RWPE2 (cell line): ENCODE measurements at regions not wholly inside any gene's neighbourhood (a gene's known extent, or its start where the extent isn't known, plus 50 kb on each side); places are given as distances from the start of the nearest gene placed in this dataset.
A peak's percentile ranks its signal among the peaks of the same experiment; 100 is the strongest.

Experiments
- ATAC-seq: fragments of 200-7000 bp; cut with Tn5 transposase; 3 replicates; pipeline ENCODE4 v1.9.1; 2021; ENCODE audit warnings: low read depth
- DNase-seq: peaks from one replicate; pipeline ENCODE4 v3.0.0-alpha.2; 2020; ENCODE audit warnings: low spot score
- H3K27ac ChIP-seq: fragments of 450-650 bp; 2 replicates; pipeline ENCODE4 v1.5.1; 2017; ENCODE audit warnings: mild to moderate bottlenecking; ENCODE audit not compliant: poor library complexity, severe bottlenecking
- H3K27me3 ChIP-seq: fragments of 250-450 bp; sonication (Bioruptor Pico); 2 replicates; pipeline ENCODE4 v1.5.1; 2021; ENCODE audit warnings: mild to moderate bottlenecking, moderate library complexity; ENCODE audit not compliant: insufficient read depth, poor library complexity, severe bottlenecking
- H3K36me3 ChIP-seq: fragments of 250-450 bp; sonication (Bioruptor Pico); 2 replicates; pipeline ENCODE4 v1.5.1; 2020; ENCODE audit warnings: low read depth, mild to moderate bottlenecking, moderate library complexity
- H3K4me1 ChIP-seq: fragments of 250-450 bp; sonication (Bioruptor Pico); 2 replicates; pipeline ENCODE4 v1.5.1; 2021; ENCODE audit warnings: mild to moderate bottlenecking, moderate library complexity; ENCODE audit not compliant: insufficient read depth, poor library complexity, severe bottlenecking
- H3K4me3 ChIP-seq: fragments of 250-450 bp; sonication (Bioruptor Pico); 2 replicates; pipeline ENCODE4 v1.5.1; 2021; ENCODE audit warnings: mild to moderate bottlenecking, moderate library complexity; ENCODE audit not compliant: severe bottlenecking
- H3K9me3 ChIP-seq: fragments of 250-450 bp; sonication (Bioruptor Pico); 2 replicates; pipeline ENCODE4 v1.5.1; 2021; ENCODE audit warnings: mild to moderate bottlenecking, moderate library complexity; ENCODE audit not compliant: severe bottlenecking
- CTCF ChIP-seq: fragments of 450-650 bp; IDR thresholded peaks from one replicate; pipeline ENCODE4 v1.5.1; 2017; ENCODE audit warnings: mild to moderate bottlenecking, moderate library complexity; ENCODE audit not compliant: poor library complexity, severe bottlenecking

DNA sequence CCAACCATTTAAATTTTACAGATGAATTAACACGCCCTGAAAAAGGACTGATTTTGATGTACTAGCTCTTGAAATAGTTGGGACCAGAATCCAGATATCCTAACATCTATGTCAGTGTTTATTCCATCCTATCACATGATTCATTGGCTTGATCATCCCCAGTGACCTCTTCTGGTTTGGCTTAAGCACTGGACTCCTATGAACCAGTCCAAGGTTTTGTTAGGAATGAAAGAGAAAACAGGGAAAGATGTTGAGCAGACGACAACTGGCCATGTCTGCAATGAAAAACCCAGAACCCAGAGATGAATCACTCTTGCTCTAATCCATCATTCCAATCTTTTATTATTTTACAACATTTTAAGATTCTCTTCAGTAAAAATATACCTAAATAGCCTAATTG lies 1080.9 kb downstream of the SORCS1 start:
- no peaks in the 10 kb centered on the region for H3K9me3 ChIP-seq

DNA sequence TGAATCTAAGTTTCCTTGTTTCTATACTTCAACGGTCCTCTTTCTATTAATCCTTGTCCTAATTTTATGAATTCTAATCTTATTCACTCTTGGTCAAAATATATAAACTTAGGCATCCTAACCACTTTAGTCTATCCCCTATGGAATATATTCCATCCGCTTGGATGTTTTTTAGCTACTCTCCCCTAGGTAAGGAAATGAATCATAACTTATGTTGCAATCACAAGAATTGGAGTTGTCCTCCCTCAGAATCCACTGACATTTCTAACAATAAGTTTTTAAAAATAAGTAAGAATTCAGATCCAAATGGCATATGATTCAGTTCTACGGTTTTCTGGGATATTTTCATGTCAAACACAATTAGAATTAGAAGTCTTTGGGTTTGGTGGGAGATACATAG lies 1081.6 kb downstream of the SORCS1 start:
- no peaks in the 10 kb centered on the region for H3K27me3 ChIP-seq
- H3K27ac ChIP-seq: no peak overlapping the region
- TF ChIP-seq CTCF: no peak
- DNase-seq: no peak
- H3K4me1 ChIP-seq: no peaks in the 10 kb centered on the region
- ATAC-seq: peak; percentile 57; the same call in 2 of the 3 replicates
- H3K4me3 ChIP-seq: no peak overlapping the region
- H3K9me3 ChIP-seq: no peaks in the 10 kb centered on the region
- H3K36me3 ChIP-seq: no peaks in the 10 kb centered on the region

More for the DNA sequence above, 1080.9 kb downstream of the SORCS1 start:
- TF ChIP-seq CTCF: no peak
- no peaks in the 10 kb centered on the region for H3K36me3 ChIP-seq
- no peak for ATAC-seq
- H3K4me3 ChIP-seq: no peak overlapping the region
- H3K27ac ChIP-seq: no peak overlapping the region
- no peaks in the 10 kb centered on the region for H3K4me1 ChIP-seq
- DNase-seq: no peak
- H3K27me3 ChIP-seq: no peaks in the 10 kb centered on the region

DNA sequence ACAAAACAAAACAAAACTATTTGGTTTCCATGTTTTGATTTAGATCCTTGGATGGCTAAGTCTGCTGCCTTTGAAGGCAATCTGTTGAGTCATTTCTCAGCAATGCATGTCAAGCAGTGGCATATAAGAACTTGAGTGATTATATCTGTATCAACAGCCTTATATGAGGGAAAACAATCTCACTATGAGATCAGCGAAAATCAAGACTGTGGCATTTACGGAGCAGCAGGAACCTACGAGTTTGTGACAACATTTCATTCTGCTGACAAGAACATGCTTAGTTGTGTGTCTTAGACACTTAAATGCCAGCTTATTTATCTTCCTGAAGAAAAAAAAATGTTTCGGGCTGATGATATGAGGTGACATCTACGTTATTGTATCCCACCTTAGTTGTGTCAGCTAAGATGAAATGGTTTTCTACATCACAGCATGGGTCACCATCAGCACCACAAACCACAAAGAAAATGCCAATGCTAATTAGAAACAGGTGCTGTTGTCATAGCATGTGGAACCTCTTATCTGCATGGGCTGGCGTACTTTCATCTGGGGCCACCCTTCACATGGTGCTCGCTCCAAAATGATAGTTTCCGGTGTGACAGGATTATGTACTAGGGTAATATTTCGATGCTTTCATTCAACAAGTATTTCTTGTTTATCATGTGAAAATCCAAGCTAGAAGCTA lies 1085.5 kb downstream of the SORCS1 start:
- TF ChIP-seq CTCF: no peak
- ATAC-seq (peak; percentile 45; the same call in 1 of the 3 replicates), DNase-seq (no peak)
- no peak overlapping the region for H3K4me3 ChIP-seq
- H3K27me3 ChIP-seq: no peaks in the 10 kb centered on the region
- no peaks in the 10 kb centered on the region for H3K4me1 ChIP-seq
- no peaks in the 10 kb centered on the region; the same call in 1 of the 2 replicates for H3K36me3 ChIP-seq
- no peak overlapping the region for H3K27ac ChIP-seq
- no peaks in the 10 kb centered on the region for H3K9me3 ChIP-seq

DNA sequence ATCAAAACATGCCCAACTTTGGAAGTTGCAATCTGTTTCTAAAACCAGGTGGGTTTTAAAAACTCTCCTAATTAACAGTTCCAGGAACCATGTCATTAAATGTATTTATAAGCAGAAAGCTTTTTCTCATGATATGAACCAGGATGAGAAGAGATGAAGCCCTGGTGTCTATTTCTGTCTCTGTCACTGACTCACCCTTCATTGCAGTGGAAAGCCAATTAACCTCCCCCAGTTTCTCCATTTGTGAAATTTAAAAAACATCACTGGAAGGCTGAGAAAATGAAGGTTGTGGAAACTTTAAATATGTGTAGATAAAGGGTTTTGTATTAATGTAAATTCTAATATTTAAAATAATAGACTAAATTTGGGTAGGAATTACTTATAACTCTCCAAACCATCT lies 1088.0 kb downstream of the SORCS1 start:
- DNase-seq (no peak), ATAC-seq (no peak)
- Histone ChIP-seq H3K4me1 (no peaks in the 10 kb centered on the region), H3K36me3 (no peaks in the 10 kb centered on the region; the same call in 1 of the 2 replicates), H3K4me3 (no peak overlapping the region), H3K27ac (no peak overlapping the region), H3K27me3 (no peaks in the 10 kb centered on the region), H3K9me3 (no peaks in the 10 kb centered on the region)
- no peak for TF ChIP-seq CTCF

GRCh38 chr10:106053061-106053460 lies 1111.4 kb downstream of the SORCS1 start:
- no peak for ATAC-seq
- no peaks in the 10 kb centered on the region for H3K27me3 ChIP-seq

More at GRCh38 chr10:106053061-106053460, 1111.4 kb downstream of the SORCS1 start:
- no peaks in the 10 kb centered on the region for H3K36me3 ChIP-seq
- H3K4me3 ChIP-seq: no peak overlapping the region
- no peak for TF ChIP-seq CTCF
- no peaks in the 10 kb centered on the region for H3K9me3 ChIP-seq
- no peaks in the 10 kb centered on the region for H3K4me1 ChIP-seq
- DNase-seq: no peak
- H3K27ac ChIP-seq: no peak overlapping the region
